AG09319 (cell line): ENCODE measurements at regions not wholly inside any gene's neighbourhood (a gene's known extent, or its start where the extent isn't known, plus 50 kb on each side); places are given as distances from the start of the nearest gene placed in this dataset.

Experiments
- DNase-seq: peaks from one replicate; pipeline ENCODE4 v3.0.0-alpha.2; 2010; ENCODE audit warnings: low read depth; ENCODE audit errors: extremely low read depth
- CTCF ChIP-seq: IDR thresholded peaks from 2 replicates; pipeline ENCODE4 v1.5.1; 2011; ENCODE audit warnings: low read depth, mild to moderate bottlenecking, inconsistent platforms, low read length, moderate library complexity

DNA sequence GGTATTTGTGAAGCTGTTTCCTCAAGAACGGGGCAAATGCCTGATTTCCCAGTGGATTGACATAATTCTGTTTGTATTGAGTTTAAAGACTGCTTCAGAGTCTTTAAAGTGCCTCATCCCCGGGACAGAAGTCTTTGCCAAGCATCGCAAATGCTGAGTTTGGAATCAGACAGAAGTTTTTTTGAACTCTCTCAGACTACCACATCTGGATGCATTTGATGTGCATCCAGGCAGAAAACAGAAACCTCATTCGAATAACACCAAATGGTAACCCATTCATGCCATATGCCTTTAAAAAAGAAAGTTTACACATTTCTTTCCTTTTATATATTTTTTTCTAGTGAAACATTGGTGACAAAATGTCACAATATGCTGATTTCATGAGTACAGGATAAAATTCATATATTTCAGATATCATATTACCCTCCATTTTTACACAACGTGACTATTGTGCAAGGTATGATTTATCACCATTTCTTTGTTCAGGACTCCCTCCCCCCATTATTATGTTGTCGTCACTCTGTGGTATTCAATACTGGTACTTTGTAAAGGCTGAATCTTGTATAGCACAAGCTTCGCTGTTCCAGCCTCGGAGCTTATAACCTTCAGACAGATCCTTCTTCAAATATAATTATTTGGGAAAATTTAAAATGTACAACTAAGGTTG is 91.1 kb downstream of the ZNF608 start:
- DNase-seq, result no peak
- no peak for TF ChIP-seq CTCF

DNA sequence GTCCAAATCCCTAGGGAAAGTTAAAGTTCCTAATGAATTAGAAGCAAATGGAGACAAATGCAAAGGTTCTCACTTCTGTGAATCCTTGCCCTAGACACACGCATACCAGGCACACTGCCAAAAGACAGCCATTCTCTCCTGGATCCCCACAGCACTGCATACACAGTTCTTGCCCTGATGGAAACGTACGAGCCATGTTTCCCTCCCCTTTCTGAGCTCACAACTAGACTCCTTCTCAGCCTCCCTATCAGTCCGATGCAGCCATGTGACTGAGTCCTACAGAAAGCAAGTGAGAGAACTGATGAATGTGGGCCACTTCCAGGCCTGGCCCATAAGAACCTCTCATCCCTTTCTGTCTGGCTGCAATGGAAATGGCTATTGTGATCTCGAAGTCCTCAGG is 92.0 kb downstream of the ZNF608 start:
- DNase-seq, result no peak
- TF ChIP-seq CTCF, result no peak

DNA sequence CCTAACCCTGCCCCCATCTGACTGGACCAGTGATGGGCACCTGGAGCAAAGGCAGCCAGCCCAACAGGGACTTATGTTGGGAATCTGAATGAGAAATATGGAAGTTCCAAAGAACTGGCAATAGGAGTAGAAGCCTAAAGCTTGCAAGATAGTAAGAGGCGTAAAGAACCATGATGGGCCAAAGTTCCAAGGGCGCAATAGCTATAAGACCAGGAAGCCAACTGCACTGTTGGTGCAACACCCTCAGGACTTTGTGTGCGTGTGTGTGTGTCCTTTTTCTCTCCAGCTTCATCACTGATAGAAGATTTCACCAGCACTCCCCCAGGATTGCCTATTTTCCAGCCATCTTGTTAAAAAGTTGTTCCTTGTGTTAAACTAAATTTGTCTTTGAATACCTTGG is 92.8 kb downstream of the ZNF608 start:
- DNase-seq, result no peak
- TF ChIP-seq CTCF, result no peak

DNA sequence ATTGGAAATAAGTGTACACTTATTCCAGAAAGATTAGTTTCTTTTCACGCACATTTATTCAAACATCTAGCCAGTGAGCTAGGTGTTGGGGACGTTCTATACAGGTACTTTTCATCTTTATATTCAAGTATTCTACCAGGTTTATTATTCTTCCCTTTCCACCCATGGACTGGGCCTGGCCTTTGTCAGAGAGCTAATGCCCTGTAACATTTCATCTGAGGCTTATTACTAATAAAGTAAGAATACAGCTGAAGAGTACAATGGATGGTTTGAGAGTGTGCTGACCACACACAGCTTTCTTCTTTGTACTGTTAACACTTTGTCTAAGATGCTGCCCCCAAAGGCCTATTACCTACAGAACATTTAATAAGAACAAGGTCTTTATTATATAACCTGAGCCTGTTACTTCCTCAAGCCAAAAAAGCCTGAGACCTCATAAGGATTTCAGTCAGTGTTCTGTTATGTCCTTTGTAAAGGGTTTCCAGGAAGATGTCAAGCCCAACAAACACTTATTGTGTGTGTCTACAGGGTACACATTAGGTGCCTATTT is 93.5 kb downstream of the ZNF608 start:
- no peak for TF ChIP-seq CTCF
- no peak for DNase-seq

DNA sequence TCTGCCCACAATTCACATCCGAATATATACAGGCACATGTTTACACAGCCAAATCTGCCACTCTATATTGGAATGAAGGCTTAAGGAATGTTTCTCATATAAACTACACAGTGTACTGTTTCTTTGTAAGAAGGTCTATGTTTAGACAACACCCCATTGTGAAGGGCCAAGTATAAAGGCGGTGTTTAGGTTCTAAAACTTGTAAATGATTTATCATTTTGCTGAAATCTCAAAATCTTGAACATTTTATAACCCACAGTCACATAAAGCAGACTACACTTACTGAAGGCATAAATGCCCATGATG is 94.0 kb downstream of the ZNF608 start:
- TF ChIP-seq CTCF, result no peak
- no peak for DNase-seq

GRCh38 chr5:124651663-124652513 is 94.6 kb downstream of the ZNF608 start:
- no peak for DNase-seq
- TF ChIP-seq CTCF, result no peak
